Pulmonary artery endothelial cell (primary cell): ENCODE measurements at regions not wholly inside any gene's neighbourhood (a gene's known extent, or its start where the extent isn't known, plus 50 kb on each side); places are given as distances from the start of the nearest gene placed in this dataset.

ENCODE experiments used
- DNase-seq: peaks from one replicate; pipeline ENCODE4 v3.0.0-alpha.2; 2011; ENCODE audit warnings: low read depth, low spot score

DNA sequence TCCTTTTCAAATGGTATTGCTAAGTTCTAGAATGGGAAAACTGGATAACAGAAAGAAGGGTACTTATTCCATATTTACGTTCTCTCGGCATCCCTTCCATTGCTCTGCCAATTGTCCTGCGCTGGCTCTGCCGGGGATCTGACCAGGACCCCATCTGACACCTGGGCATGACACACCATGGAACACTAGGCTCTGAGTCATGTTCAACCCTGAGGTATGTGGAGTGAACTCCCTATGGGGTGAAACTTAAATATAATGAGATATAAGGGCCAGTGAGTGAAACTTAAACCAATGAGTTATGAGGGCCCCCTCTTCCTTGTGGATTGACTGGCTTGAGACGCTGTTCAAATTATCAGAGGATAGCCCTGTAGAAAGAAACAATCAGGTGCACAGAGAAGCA, 55.1 kb upstream of the ZEB1 start:
- DNase-seq, result no peak

- no peak for DNase-seq
These were observed 50.3 kb upstream of the ZEB1 start for GRCh38 chr10:31268444-31269303.
